ENCODE measurements at regions not wholly inside any gene's neighbourhood (a gene's known extent, or its start where the extent isn't known, plus 50 kb on each side); places are given as distances from the start of the nearest gene placed in this dataset.
A peak's percentile ranks its signal among the peaks of the same experiment; 100 is the strongest.

DNA sequence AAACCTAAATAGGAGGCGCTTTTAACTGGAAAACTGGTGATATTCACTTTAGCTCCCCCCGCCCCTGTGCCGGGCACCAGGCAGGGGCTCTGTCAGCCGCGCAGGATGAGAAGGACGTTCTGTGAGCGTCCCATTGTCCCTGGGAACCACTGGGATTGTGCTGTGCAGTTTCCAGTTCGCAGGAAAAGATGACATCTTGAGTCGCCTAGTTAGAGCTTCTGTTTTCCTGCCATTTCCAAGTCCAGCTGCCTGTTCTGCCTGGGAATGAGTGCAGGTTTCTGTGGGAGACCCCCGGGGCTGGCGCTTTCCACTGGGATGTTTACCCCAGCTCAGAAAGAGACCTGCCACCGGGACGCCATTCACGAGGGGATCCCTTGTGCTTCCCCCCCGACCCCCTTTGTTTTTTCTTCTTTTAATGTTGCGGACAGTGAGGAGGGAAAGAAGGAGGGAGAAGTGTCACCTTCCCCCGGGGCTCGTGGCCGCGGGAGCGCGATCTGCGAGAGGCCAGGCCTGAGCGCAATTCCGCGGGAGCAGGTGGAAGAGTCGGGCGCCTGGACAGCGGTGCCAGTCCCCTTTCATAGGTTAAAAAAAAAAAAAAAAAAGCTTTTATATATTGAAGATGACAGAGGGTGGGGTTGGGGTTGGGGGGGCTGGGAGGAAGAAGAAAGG, 121.5 kb downstream of the RMI1 start:
- POLR2A ChIA-PET (ENCODE audit: low non-redundant PET) = no interaction called here
- CTCF ChIA-PET = no interaction called here
- TF ChIP-seq, protein P1, sequence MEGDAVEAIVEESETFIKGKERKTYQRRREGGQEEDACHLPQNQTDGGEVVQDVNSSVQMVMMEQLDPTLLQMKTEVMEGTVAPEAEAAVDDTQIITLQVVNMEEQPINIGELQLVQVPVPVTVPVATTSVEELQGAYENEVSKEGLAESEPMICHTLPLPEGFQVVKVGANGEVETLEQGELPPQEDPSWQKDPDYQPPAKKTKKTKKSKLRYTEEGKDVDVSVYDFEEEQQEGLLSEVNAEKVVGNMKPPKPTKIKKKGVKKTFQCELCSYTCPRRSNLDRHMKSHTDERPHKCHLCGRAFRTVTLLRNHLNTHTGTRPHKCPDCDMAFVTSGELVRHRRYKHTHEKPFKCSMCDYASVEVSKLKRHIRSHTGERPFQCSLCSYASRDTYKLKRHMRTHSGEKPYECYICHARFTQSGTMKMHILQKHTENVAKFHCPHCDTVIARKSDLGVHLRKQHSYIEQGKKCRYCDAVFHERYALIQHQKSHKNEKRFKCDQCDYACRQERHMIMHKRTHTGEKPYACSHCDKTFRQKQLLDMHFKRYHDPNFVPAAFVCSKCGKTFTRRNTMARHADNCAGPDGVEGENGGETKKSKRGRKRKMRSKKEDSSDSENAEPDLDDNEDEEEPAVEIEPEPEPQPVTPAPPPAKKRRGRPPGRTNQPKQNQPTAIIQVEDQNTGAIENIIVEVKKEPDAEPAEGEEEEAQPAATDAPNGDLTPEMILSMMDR (conservative IDR thresholded peaks at IDR 0.05; ENCODE audit: low read depth) = no peak
- DNase-seq (ENCODE audit: low spot score) = no peak
- no peak overlapping the region for H3K27ac ChIP-seq

- TF ChIP-seq, protein P1 (conservative IDR thresholded peaks at IDR 0.05; ENCODE audit: low read depth) = no peak
- H3K27ac ChIP-seq = no peak overlapping the region
- ChIA-PET POLR2A (ENCODE audit: low non-redundant PET) (interaction anchor here (0.8 kb wide), 1 partner anchor 82 kb away, joined by 3 read pairs; no protein-coding TSS in a partner anchor), CTCF (no interaction called here)
- no peak for DNase-seq (ENCODE audit: low spot score)
These were observed 123.2 kb downstream of the RMI1 start for GRCh38 chr9:84103651-84104377.

DNA sequence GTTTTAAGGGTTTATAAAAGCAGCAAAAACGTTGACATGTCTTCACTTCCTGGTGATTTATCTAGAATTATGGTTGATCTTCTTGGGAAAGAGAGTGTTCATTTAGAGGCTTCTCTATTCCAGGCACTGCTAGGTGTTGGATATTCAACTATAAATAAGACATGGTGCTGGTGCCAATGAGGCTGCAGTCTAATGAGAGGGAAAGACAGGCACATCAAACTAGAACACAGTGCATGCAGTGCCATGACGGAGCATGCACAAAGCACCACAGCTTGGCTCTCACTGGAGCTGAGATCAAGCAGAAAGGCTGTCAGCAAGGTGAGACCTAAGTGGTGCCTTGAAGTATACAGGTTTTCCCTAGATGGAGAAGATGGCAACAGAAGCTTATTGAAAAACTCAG, 126.5 kb downstream of the RMI1 start:
- POLR2A ChIA-PET (ENCODE audit: low non-redundant PET) = no interaction called here
- TF ChIP-seq, protein P1 (conservative IDR thresholded peaks at IDR 0.05; ENCODE audit: low read depth) = no peak
- DNase-seq (ENCODE audit: low spot score) = no peak
- H3K27ac ChIP-seq = no peak overlapping the region
- CTCF ChIA-PET = interaction anchor here (0.6 to 1.3 kb wide), 2 partner anchors 17 to 41 kb away, joined by 3 to 5 read pairs; no protein-coding TSS in a partner anchor

- POLR2A ChIA-PET (ENCODE audit: low non-redundant PET) = no interaction called here
- no peak for DNase-seq (ENCODE audit: low spot score)
- CTCF ChIA-PET = interaction anchor here (0.7 to 1.3 kb wide), 2 partner anchors 16 to 39 kb away, joined by 3 to 5 read pairs; no protein-coding TSS in a partner anchor
- TF ChIP-seq, protein P1 (conservative IDR thresholded peaks at IDR 0.05; ENCODE audit: low read depth) = no peak
- no peak overlapping the region for H3K27ac ChIP-seq
These were observed 127.4 kb downstream of the RMI1 start for GRCh38 chr9:84107995-84108394.

DNA sequence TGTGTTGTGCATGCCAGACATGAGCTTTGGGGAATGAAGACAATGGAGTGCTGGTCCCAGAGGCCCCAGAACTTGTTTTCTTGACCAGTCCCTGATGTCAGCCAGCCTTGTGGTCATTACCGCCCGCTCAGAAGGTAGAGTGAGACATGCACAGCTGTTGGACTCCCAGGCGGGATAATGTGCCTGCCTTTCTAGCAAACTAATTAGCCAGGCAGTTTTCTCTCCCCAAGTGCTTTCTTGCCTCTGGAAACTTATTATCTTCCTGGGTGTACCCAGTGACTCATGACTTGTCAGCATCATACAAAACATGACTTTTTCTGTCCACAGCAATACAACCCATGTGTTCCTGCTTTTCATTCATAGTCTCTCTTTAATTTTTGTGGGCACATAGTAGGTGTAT, 131.1 kb downstream of the RMI1 start:
- DNase-seq (ENCODE audit: low spot score) = peak; percentile 56
- ChIA-PET POLR2A (ENCODE audit: low non-redundant PET) (no interaction called here), CTCF (interaction anchor here (0.6 kb wide), 1 partner anchor 131 kb away, joined by 5 read pairs; no protein-coding TSS in a partner anchor)
- H3K27ac ChIP-seq = peak overlapping the region; percentile 48; the same call in 1 of the 2 replicates
- TF ChIP-seq, protein P1 (conservative IDR thresholded peaks at IDR 0.05; ENCODE audit: low read depth) = no peak

- ChIA-PET CTCF (interaction anchor here (1.0 kb wide), 1 partner anchor 139 kb away, joined by 3 read pairs; no protein-coding TSS in a partner anchor), POLR2A (ENCODE audit: low non-redundant PET) (no interaction called here)
- H3K27ac ChIP-seq = no peak overlapping the region
- TF ChIP-seq, protein P1 (conservative IDR thresholded peaks at IDR 0.05; ENCODE audit: low read depth) = no peak
- no peak for DNase-seq (ENCODE audit: low spot score)
These were observed 141.5 kb downstream of the RMI1 start for GRCh38 chr9:84121991-84122523.
